SU-DHL-6 (cell line): ENCODE measurements at regions not wholly inside any gene's neighbourhood (a gene's known extent, or its start where the extent isn't known, plus 50 kb on each side); places are given as distances from the start of the nearest gene placed in this dataset.

ENCODE experiments used
- H2AFZ ChIP-seq: fragments of 200-600 bp; sonication (generic); 2 replicates; pipeline ENCODE4 v1.6.1; 2014; ENCODE audit warnings: low read depth, mild to moderate bottlenecking, moderate library complexity, mixed read lengths, antibody characterized with exemption, low read length; ENCODE audit not compliant: severe bottlenecking
- H3F3A ChIP-seq: fragments of 200-600 bp; shearing (Covaris generic); 2 replicates; pipeline ENCODE4 v1.6.0; 2016; ENCODE audit warnings: antibody characterized with exemption, mild to moderate bottlenecking; ENCODE audit not compliant: insufficient read depth
- H3K27ac ChIP-seq: fragments of 200-600 bp; sonication (generic); 2 replicates; pipeline ENCODE4 v1.5.1; 2016; ENCODE audit warnings: low read depth, mild to moderate bottlenecking, low read length, moderate library complexity, mixed read lengths
- H3K27me3 ChIP-seq: fragments of 200-600 bp; sonication (generic), shearing (Covaris generic); 2 replicates; pipeline ENCODE4 v1.6.0; 2014; ENCODE audit warnings: mild to moderate bottlenecking, low read length
- H3K36me3 ChIP-seq: fragments of 200-600 bp; sonication (generic); 2 replicates; pipeline ENCODE4 v1.6.1; 2014; ENCODE audit warnings: mild to moderate bottlenecking, low read length, mixed read lengths
- H3K4me2 ChIP-seq: fragments of 300-600, 200-600 bp; shearing (Covaris generic), sonication (generic); 2 replicates; pipeline ENCODE4 v1.6.0; 2014; ENCODE audit warnings: low read length, low read depth, mild to moderate bottlenecking; ENCODE audit not compliant: poor library complexity, severe bottlenecking
- H3K4me3 ChIP-seq: fragments of 200-600 bp; sonication (generic); 2 replicates; pipeline ENCODE4 v1.5.1; 2014; ENCODE audit warnings: antibody characterized with exemption, low read length, mild to moderate bottlenecking, mixed read lengths; ENCODE audit not compliant: insufficient read depth, poor library complexity, severe bottlenecking
- H3K79me2 ChIP-seq: fragments of 200-600 bp; sonication (generic); 2 replicates; pipeline ENCODE4 v1.6.1; 2014; ENCODE audit warnings: mild to moderate bottlenecking, low read length, moderate library complexity; ENCODE audit not compliant: insufficient read depth
- H3K9ac ChIP-seq: fragments of 200-600 bp; sonication (generic); 2 replicates; pipeline ENCODE4 v1.7.0; 2014; ENCODE audit warnings: mild to moderate bottlenecking, low read length
- H3K9me2 ChIP-seq: fragments of 200-600 bp; sonication (generic); replicated peaks from 2 replicates; pipeline ENCODE4 v1.6.1; 2014; ENCODE audit warnings: low read length; ENCODE audit not compliant: insufficient read depth
- H3K9me3 ChIP-seq: fragments of 200-600 bp; sonication (generic); 2 replicates; pipeline ENCODE4 v1.6.1; 2014; ENCODE audit warnings: low read length, mixed read lengths; ENCODE audit not compliant: insufficient read depth
- H4K20me1 ChIP-seq: fragments of 200-600 bp; sonication (generic); 2 replicates; pipeline ENCODE4 v1.6.1; 2014; ENCODE audit warnings: low read depth, mild to moderate bottlenecking, antibody characterized with exemption, low read length, moderate library complexity, mixed read lengths
- CTCF ChIP-seq: fragments of 200-600 bp; sonication (generic); IDR thresholded peaks from one replicate; pipeline ENCODE4 v1.5.1; 2017; ENCODE audit warnings: antibody characterized with exemption, mild to moderate bottlenecking, low read length, moderate library complexity; ENCODE audit not compliant: insufficient read depth, poor library complexity, severe bottlenecking
- EZH2phosphoT487 ChIP-seq: fragments of 200-600 bp; sonication (generic), shearing (Covaris generic); conservative IDR thresholded peaks from 2 replicates; pipeline ENCODE4 v1.6.1; 2018; ENCODE audit warnings: mild to moderate bottlenecking, antibody characterized with exemption, low read length, moderate library complexity, mixed read lengths

GRCh38 chr1:110280804-110281203, 58.4 kb upstream of the RBM15 start:
- no peak overlapping the region for H3K4me3 ChIP-seq
- no peak overlapping the region for H3K9ac ChIP-seq
- no peaks in the 10 kb centered on the region for H3K9me3 ChIP-seq
- no peaks in the 10 kb centered on the region for H3K27me3 ChIP-seq
- no peaks in the 10 kb centered on the region for H3K36me3 ChIP-seq
- no peaks in the 10 kb centered on the region for H3K9me2 ChIP-seq
- H4K20me1 ChIP-seq = no peaks in the 10 kb centered on the region
- no peaks in the 10 kb centered on the region for H3F3A ChIP-seq
- no peak overlapping the region for H3K27ac ChIP-seq
- H3K4me2 ChIP-seq = no peak overlapping the region
- H3K79me2 ChIP-seq = no peaks in the 10 kb centered on the region
- no peak for TF ChIP-seq EZH2phosphoT487
- no peak for TF ChIP-seq CTCF
- no peak overlapping the region for H2AFZ ChIP-seq

- no peak overlapping the region for H3K9ac ChIP-seq
- no peak overlapping the region for H3K27ac ChIP-seq
- H3K4me3 ChIP-seq = no peak overlapping the region
- no peaks in the 10 kb centered on the region for H3K79me2 ChIP-seq
- H3K27me3 ChIP-seq = no peaks in the 10 kb centered on the region
- H3K9me2 ChIP-seq = no peaks in the 10 kb centered on the region
- no peaks in the 10 kb centered on the region for H3F3A ChIP-seq
- no peak for TF ChIP-seq CTCF
- no peak for TF ChIP-seq EZH2phosphoT487
- no peak overlapping the region for H3K4me2 ChIP-seq
- H3K9me3 ChIP-seq = no peaks in the 10 kb centered on the region
- H4K20me1 ChIP-seq = no peaks in the 10 kb centered on the region
- H3K36me3 ChIP-seq = no peaks in the 10 kb centered on the region
- H2AFZ ChIP-seq = no peak overlapping the region
Observed at GRCh38 chr1:110281363-110282290, 57.5 kb upstream of the RBM15 start.

DNA sequence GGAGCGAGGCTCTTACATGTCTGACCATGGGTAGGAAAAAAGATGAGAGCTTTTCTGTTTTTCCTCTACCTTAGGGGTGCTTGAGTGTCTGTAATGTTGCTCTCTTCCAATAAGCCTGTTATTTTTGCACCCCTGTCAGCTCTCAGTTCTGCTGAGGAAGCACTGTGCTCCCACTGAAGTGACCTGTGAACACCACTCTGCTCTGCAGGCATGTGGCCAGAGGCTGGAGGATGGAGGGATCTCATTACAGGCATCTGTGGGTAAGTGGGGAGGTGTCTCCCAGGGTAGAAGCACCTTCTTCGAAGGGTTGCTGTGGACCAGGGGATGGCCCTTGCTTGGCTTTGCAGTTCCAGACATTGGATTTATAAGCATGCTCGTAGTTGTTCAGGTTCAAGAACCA, 56.8 kb upstream of the RBM15 start:
- Histone ChIP-seq H3F3A (no peaks in the 10 kb centered on the region), H3K36me3 (no peaks in the 10 kb centered on the region), H2AFZ (no peak overlapping the region), H4K20me1 (no peaks in the 10 kb centered on the region), H3K27ac (no peak overlapping the region), H3K9me3 (no peaks in the 10 kb centered on the region), H3K27me3 (no peaks in the 10 kb centered on the region), H3K9me2 (no peaks in the 10 kb centered on the region), H3K79me2 (no peaks in the 10 kb centered on the region), H3K4me2 (no peak overlapping the region), H3K4me3 (no peak overlapping the region), H3K9ac (no peak overlapping the region)
- TF ChIP-seq EZH2phosphoT487 = no peak
- TF ChIP-seq CTCF = no peak
